KMS-11 (cell line): ENCODE measurements at regions not wholly inside any gene's neighbourhood (a gene's known extent, or its start where the extent isn't known, plus 50 kb on each side); places are given as distances from the start of the nearest gene placed in this dataset.

Experiments used
- H2AFZ ChIP-seq: fragments of 200-600 bp; sonication (generic); 2 replicates; pipeline ENCODE4 v1.6.1; 2016; ENCODE audit warnings: antibody characterized with exemption, mixed run types, low read depth
- H3K27ac ChIP-seq: fragments of 200-600 bp; sonication (generic); 2 replicates; pipeline ENCODE4 v1.6.1; 2016; ENCODE audit warnings: mild to moderate bottlenecking, mixed run types
- H3K27me3 ChIP-seq: fragments of 200-600 bp; sonication (generic); 2 replicates; pipeline ENCODE4 v1.6.1; 2017; ENCODE audit warnings: mild to moderate bottlenecking, low read depth, mixed run types, moderate library complexity; ENCODE audit not compliant: insufficient read depth
- H3K36me3 ChIP-seq: fragments of 200-600 bp; sonication (generic); 2 replicates; pipeline ENCODE4 v1.6.1; 2017; ENCODE audit warnings: mild to moderate bottlenecking, mixed run types; ENCODE audit not compliant: insufficient read depth
- H3K4me1 ChIP-seq: fragments of 200-600 bp; sonication (generic); 2 replicates; pipeline ENCODE4 v1.6.1; 2016; ENCODE audit warnings: mild to moderate bottlenecking, low read depth, mixed run types; ENCODE audit not compliant: poor library complexity, severe bottlenecking
- H3K4me2 ChIP-seq: fragments of 200-600 bp; sonication (generic); 2 replicates; pipeline ENCODE4 v1.7.0; 2016; ENCODE audit warnings: mild to moderate bottlenecking, mixed run types
- H3K4me3 ChIP-seq: fragments of 200-600 bp; sonication (generic); IDR thresholded peaks from 2 replicates; pipeline ENCODE4 v1.6.1; 2017; ENCODE audit warnings: low read depth, low read length, mixed read lengths; ENCODE audit not compliant: insufficient read depth
- H3K79me2 ChIP-seq: fragments of 200-600 bp; sonication (generic); 2 replicates; pipeline ENCODE4 v1.6.1; 2016; ENCODE audit warnings: low read depth, mixed run types; ENCODE audit not compliant: insufficient read depth
- H3K9ac ChIP-seq: fragments of 200-600 bp; sonication (generic); 2 replicates; pipeline ENCODE4 v1.6.1; 2016; ENCODE audit warnings: mild to moderate bottlenecking, mixed run types
- H4K20me1 ChIP-seq: fragments of 200-600 bp; sonication (generic); 2 replicates; pipeline ENCODE4 v1.6.1; 2016; ENCODE audit warnings: mild to moderate bottlenecking, mixed run types; ENCODE audit not compliant: insufficient read depth
- CTCF ChIP-seq: fragments of 200-600 bp; sonication (generic); conservative IDR thresholded peaks from 2 replicates; pipeline ENCODE4 v1.6.1; 2017; ENCODE audit warnings: low read depth, mild to moderate bottlenecking, antibody characterized with exemption, low read length, moderate library complexity, mixed read lengths

GRCh38 chr2:42971947-42972736 lies 179.8 kb upstream of the HAAO start:
- H3K4me1 ChIP-seq, result peaks cover 17% of the 10 kb centered on the region
- no peak overlapping the region for H2AFZ ChIP-seq
- no peak overlapping the region for H3K4me3 ChIP-seq
- no peaks in the 10 kb centered on the region for H3K79me2 ChIP-seq
- H4K20me1 ChIP-seq, result no peaks in the 10 kb centered on the region
- H3K27me3 ChIP-seq, result no peaks in the 10 kb centered on the region
- TF ChIP-seq CTCF, result no peak
- no peak overlapping the region for H3K27ac ChIP-seq
- H3K36me3 ChIP-seq, result no peaks in the 10 kb centered on the region
- H3K9ac ChIP-seq, result no peak overlapping the region
- no peak overlapping the region for H3K4me2 ChIP-seq

DNA sequence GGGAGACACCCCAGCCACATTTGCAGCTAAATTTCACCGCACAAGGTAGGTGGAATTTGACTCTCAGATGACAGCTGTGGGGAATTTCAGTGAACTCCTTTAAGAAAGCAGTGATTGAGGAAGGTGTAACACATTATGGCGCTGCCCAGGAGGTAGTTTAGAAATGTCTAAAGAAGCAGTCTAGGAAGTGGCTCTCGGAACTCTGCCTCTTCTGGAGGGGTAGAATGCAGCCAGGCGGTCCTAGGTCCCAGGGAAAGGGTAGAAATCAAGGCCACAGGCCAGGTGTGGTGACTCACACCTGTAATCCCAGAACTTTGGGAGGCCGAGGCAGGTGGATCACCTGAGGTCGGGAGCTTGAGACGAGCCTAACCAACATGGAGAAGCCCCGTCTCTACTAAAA lies 179.0 kb upstream of the HAAO start:
- no peak overlapping the region for H3K27ac ChIP-seq
- H2AFZ ChIP-seq, result no peak overlapping the region
- no peak for TF ChIP-seq CTCF
- no peaks in the 10 kb centered on the region for H4K20me1 ChIP-seq
- no peak overlapping the region for H3K9ac ChIP-seq
- no peaks in the 10 kb centered on the region for H3K36me3 ChIP-seq
- peaks cover 17% of the 10 kb centered on the region for H3K4me1 ChIP-seq
- no peaks in the 10 kb centered on the region for H3K27me3 ChIP-seq
- H3K79me2 ChIP-seq, result no peaks in the 10 kb centered on the region
- H3K4me3 ChIP-seq, result no peak overlapping the region
- H3K4me2 ChIP-seq, result no peak overlapping the region

- no peak overlapping the region for H3K27ac ChIP-seq
Measured at GRCh38 chr2:42970151-42970550, 177.8 kb upstream of the HAAO start.

GRCh38 chr2:42969231-42970150 lies 177.1 kb upstream of the HAAO start:
- no peak overlapping the region for H3K4me2 ChIP-seq
- no peaks in the 10 kb centered on the region for H4K20me1 ChIP-seq
- no peak for TF ChIP-seq CTCF
- no peaks in the 10 kb centered on the region for H3K79me2 ChIP-seq
- H2AFZ ChIP-seq, result no peak overlapping the region
- no peak overlapping the region for H3K9ac ChIP-seq
- H3K4me3 ChIP-seq, result no peak overlapping the region
- peaks cover 12% of the 10 kb centered on the region for H3K4me1 ChIP-seq
- no peaks in the 10 kb centered on the region for H3K36me3 ChIP-seq
- H3K27me3 ChIP-seq, result no peaks in the 10 kb centered on the region
- H3K27ac ChIP-seq, result no peak overlapping the region

More at GRCh38 chr2:42970151-42970550, 177.8 kb upstream of the HAAO start:
- Histone ChIP-seq H3K79me2 (no peaks in the 10 kb centered on the region), H2AFZ (no peak overlapping the region), H3K4me1 (peaks cover 13% of the 10 kb centered on the region), H3K27me3 (no peaks in the 10 kb centered on the region), H3K4me2 (no peak overlapping the region), H3K36me3 (no peaks in the 10 kb centered on the region), H4K20me1 (no peaks in the 10 kb centered on the region), H3K4me3 (no peak overlapping the region), H3K9ac (no peak overlapping the region)
- TF ChIP-seq CTCF, result no peak
